NCI-H748 treated with DMSO at 0.1 percent for 48 hours (cell line): ENCODE measurements at regions not wholly inside any gene's neighbourhood (a gene's known extent, or its start where the extent isn't known, plus 50 kb on each side); places are given as distances from the start of the nearest gene placed in this dataset.
"Not testable (repeated sequence)": the region's sequence is repeated elsewhere in the genome, so short reads cannot be mapped to it uniquely, and the experiment has no call there.

Source experiments
- DNase-seq: peaks from one replicate; lab custom pipeline; 2025; lab: John Stamatoyannopoulos, UW

- no peak for DNase-seq
These were observed 73.3 kb downstream of the OLFM4 start for GRCh38 chr13:53101883-53102282.

GRCh38 chr13:53104136-53104535 lies 75.5 kb downstream of the OLFM4 start:
- no peak for DNase-seq

- DNase-seq, result no peak
These were observed 76.9 kb downstream of the OLFM4 start for GRCh38 chr13:53105477-53105876.

- DNase-seq, result no peak
These were observed 77.3 kb downstream of the OLFM4 start for GRCh38 chr13:53105890-53106289.

GRCh38 chr13:53110181-53110580 lies 81.6 kb downstream of the OLFM4 start:
- DNase-seq, result no peak

GRCh38 chr13:53110614-53111013 lies 82.0 kb downstream of the OLFM4 start:
- DNase-seq, result no peak

- DNase-seq, result peak; percentile 70
These were observed 83.9 kb downstream of the OLFM4 start for GRCh38 chr13:53112522-53112921.

GRCh38 chr13:53117048-53117447 lies 88.4 kb downstream of the OLFM4 start:
- DNase-seq, result not testable (repeated sequence)

- DNase-seq, result no peak
These were observed 92.6 kb downstream of the OLFM4 start for GRCh38 chr13:53121131-53121773.

- DNase-seq, result no peak
These were observed 93.3 kb downstream of the OLFM4 start for GRCh38 chr13:53121919-53122318.

GRCh38 chr13:53123536-53123935 lies 94.9 kb downstream of the OLFM4 start:
- DNase-seq, result no peak

- no peak for DNase-seq
These were observed 96.0 kb downstream of the OLFM4 start for GRCh38 chr13:53124623-53125022.

GRCh38 chr13:53126841-53127245 lies 98.2 kb downstream of the OLFM4 start:
- no peak for DNase-seq

GRCh38 chr13:53127373-53127772 lies 98.8 kb downstream of the OLFM4 start:
- no peak for DNase-seq

- DNase-seq, result no peak
These were observed 101.3 kb downstream of the OLFM4 start for GRCh38 chr13:53129864-53130393.

GRCh38 chr13:53131361-53131760 lies 102.7 kb downstream of the OLFM4 start:
- no peak for DNase-seq

GRCh38 chr13:53135301-53135700 lies 106.7 kb downstream of the OLFM4 start:
- no peak for DNase-seq

- DNase-seq, result no peak
These were observed 108.1 kb downstream of the OLFM4 start for GRCh38 chr13:53136554-53137215.

- DNase-seq, result no peak
These were observed 109.2 kb downstream of the OLFM4 start for GRCh38 chr13:53137779-53138178.

GRCh38 chr13:53138376-53139036 lies 109.9 kb downstream of the OLFM4 start:
- DNase-seq, result no peak

GRCh38 chr13:53141336-53141735 lies 112.7 kb downstream of the OLFM4 start:
- no peak for DNase-seq

- DNase-seq, result no peak
These were observed 113.7 kb downstream of the OLFM4 start for GRCh38 chr13:53142306-53142705.

- peak; percentile 12 for DNase-seq
These were observed 115.2 kb downstream of the OLFM4 start for GRCh38 chr13:53143757-53144339.
